SK-N-SH (cell line): ENCODE measurements at regions not wholly inside any gene's neighbourhood (a gene's known extent, or its start where the extent isn't known, plus 50 kb on each side); places are given as distances from the start of the nearest gene placed in this dataset.

Experiments
- CTCF ChIA-PET: fragments of 300-600, 350-600 bp; formaldehyde crosslinking; extraction: SDS; loops from one replicate; lab custom pipeline; 2021; lab: Yijun Ruan, JAX
- POLR2A ChIA-PET: fragments of 350-600 bp; sonication (Branson Sonifier 250); formaldehyde crosslinking; extraction: SDS; loops from one replicate; lab custom pipeline; 2020; ENCODE audit warnings: antibody characterized with exemption, inconsistent platforms; lab: Yijun Ruan, JAX
- DNase-seq: peaks from one replicate; pipeline ENCODE4 v3.0.0; 2012
- H2AFZ ChIP-seq: fragments of 200-600 bp; sonication (generic); 2 replicates; pipeline ENCODE4 v1.8.1; 2016; ENCODE audit warnings: antibody characterized with exemption, mild to moderate bottlenecking, low read depth
- H3F3A ChIP-seq: fragments of 200-600 bp; sonication (generic); replicated peaks from 2 replicates; pipeline ENCODE3; 2016; ENCODE audit warnings: antibody characterized with exemption, mild to moderate bottlenecking; ENCODE audit not compliant: insufficient read depth
- H3K27ac ChIP-seq, 2 experiments: fragments of 200-500 bp in 1 of 2; fragments of 200-600 bp in 1 of 2; sonication (Bioruptor generic) in 1 of 2; sonication (generic), shearing (Covaris generic) in 1 of 2; 2 replicates each; pipeline versions ENCODE4 v1.5.1 to v1.6.1; 2014 to 2016; ENCODE audit warnings: low read depth in 2 of 2, inconsistent platforms in 1 of 2, low read length in 1 of 2, mild to moderate bottlenecking in 1 of 2, mixed read lengths in 1 of 2
- H3K27me3 ChIP-seq: fragments of 200-600 bp; sonication (generic), shearing (Covaris generic); 2 replicates; pipeline ENCODE4 v1.6.1; 2016; ENCODE audit warnings: mixed run types; ENCODE audit not compliant: insufficient read depth
- H3K36me3 ChIP-seq, 2 experiments: fragments of 200-500 bp in 1 of 2; fragments of 200-600 bp in 1 of 2; sonication (Bioruptor generic) in 1 of 2; sonication (generic) in 1 of 2; replicated peaks in 1 of 2; 2 replicates each; pipeline versions ENCODE3 to v1.5.1; 2014 to 2016; ENCODE audit warnings: low read length in 1 of 2, mild to moderate bottlenecking in 1 of 2; ENCODE audit not compliant: insufficient read depth in 2 of 2, control insufficient read depth in 1 of 2
- H3K4me1 ChIP-seq, 2 experiments: fragments of 200-500 bp in 1 of 2; fragments of 200-600 bp in 1 of 2; sonication (Bioruptor generic) in 1 of 2; sonication (generic), shearing (Covaris generic) in 1 of 2; 2 replicates each; pipeline versions ENCODE4 v1.5.1 to v1.6.1; 2014 to 2016; ENCODE audit warnings: low read depth in 1 of 2, low read length in 1 of 2, mixed run types in 1 of 2; ENCODE audit not compliant: insufficient read depth in 2 of 2, control insufficient read depth in 1 of 2
- H3K4me2 ChIP-seq: fragments of 200-600 bp; sonication (generic), shearing (Covaris generic); 2 replicates; pipeline ENCODE4 v1.6.1; 2017; ENCODE audit warnings: mixed run types
- H3K4me3 ChIP-seq, 2 experiments: fragments of 200-500 bp in 1 of 2; fragments of 200-600 bp in 1 of 2; sonication (Bioruptor generic) in 1 of 2; sonication (generic), shearing (Covaris generic) in 1 of 2; 2 replicates each; pipeline versions ENCODE4 v1.5.1 to v1.8.1; 2014 to 2016; ENCODE audit warnings: low read depth in 2 of 2, inconsistent platforms in 1 of 2, low read length in 1 of 2, mild to moderate bottlenecking in 1 of 2, mixed read lengths in 1 of 2, moderate library complexity in 1 of 2
- H3K79me2 ChIP-seq: fragments of 200-600 bp; sonication (generic); 2 replicates; pipeline ENCODE4 v1.8.1; 2017; ENCODE audit warnings: mild to moderate bottlenecking; ENCODE audit not compliant: insufficient read depth
- H3K9ac ChIP-seq: fragments of 200-600 bp; sonication (generic); 2 replicates; pipeline ENCODE4 v1.6.1; 2017; ENCODE audit warnings: mixed run types
- H3K9me2 ChIP-seq: fragments of 200-600 bp; sonication (generic); 2 replicates; pipeline ENCODE4 v1.6.1; 2017; ENCODE audit warnings: mixed run types
- H3K9me3 ChIP-seq: fragments of 200-600 bp; sonication (generic); 2 replicates; pipeline ENCODE4 v1.6.1; 2017; ENCODE audit warnings: mixed run types, mild to moderate bottlenecking, moderate library complexity
- H4K20me1 ChIP-seq: fragments of 200-600 bp; sonication (generic); 2 replicates; pipeline ENCODE4 v1.6.1; 2017; ENCODE audit warnings: mild to moderate bottlenecking, mixed run types; ENCODE audit not compliant: insufficient read depth
- CHD2 ChIP-seq: fragments of 150-350 bp; IDR thresholded peaks from 2 replicates; pipeline ENCODE4 v1.6.1; 2018; ENCODE audit warnings: low read length; ENCODE audit not compliant: partially characterized antibody
- CTCF ChIP-seq: fragments of 200-600 bp; sonication (generic); IDR thresholded peaks from 2 replicates; pipeline ENCODE4 v1.6.1; 2017; ENCODE audit warnings: antibody characterized with exemption, mild to moderate bottlenecking, moderate library complexity
- ELF1 ChIP-seq: IDR thresholded peaks from 2 replicates; pipeline ENCODE4 v1.4.0; 2012
- EP300 ChIP-seq, 2 experiments: IDR thresholded peaks; 2 replicates each; pipeline versions ENCODE4 v1.4.0 to v1.6.1; 2012; ENCODE audit warnings: borderline replicate concordance in 1 of 2, low read depth in 1 of 2, low read length in 1 of 2
- EZH2phosphoT487 ChIP-seq: fragments of 200-600 bp; sonication (generic); IDR thresholded peaks from 2 replicates; pipeline ENCODE4 v1.6.1; 2017; ENCODE audit warnings: low read depth, mixed run types, mild to moderate bottlenecking, antibody characterized with exemption, moderate library complexity, borderline replicate concordance
- FOXJ3 ChIP-seq: sonication (generic); formaldehyde crosslinking; IDR thresholded peaks from 2 replicates; pipeline ENCODE4 v1.5.1; 2020; ENCODE audit warnings: mild to moderate bottlenecking, missing genetic modification reagents
- GABPA ChIP-seq: IDR thresholded peaks from 2 replicates; pipeline ENCODE4 v1.4.0; 2012; ENCODE audit warnings: low read depth, mild to moderate bottlenecking
- GATA2 ChIP-seq: sonication (generic); formaldehyde crosslinking; IDR thresholded peaks from 2 replicates; pipeline ENCODE4 v1.5.0; 2020; ENCODE audit warnings: mild to moderate bottlenecking, missing genetic modification reagents
- IRF3 ChIP-seq: fragments of 150-350 bp; IDR thresholded peaks from 2 replicates; pipeline ENCODE4 v1.6.1; 2016; ENCODE audit warnings: mild to moderate bottlenecking, low read depth, low read length
- JUND ChIP-seq: IDR thresholded peaks from 2 replicates; pipeline ENCODE4 v1.4.0; 2012
- NFIC ChIP-seq: IDR thresholded peaks from 2 replicates; pipeline ENCODE4 v1.4.0; 2012; ENCODE audit warnings: borderline replicate concordance
- NRF1 ChIP-seq: IDR thresholded peaks from 2 replicates; pipeline ENCODE4 v1.6.1; 2012; ENCODE audit warnings: low read depth, mild to moderate bottlenecking, low read length
- PBX3 ChIP-seq: IDR thresholded peaks from 2 replicates; pipeline ENCODE4; 2012
- RAD21 ChIP-seq: IDR thresholded peaks from 2 replicates; pipeline ENCODE4 v1.6.1; 2012; ENCODE audit warnings: mild to moderate bottlenecking, low read length
- RCOR1 ChIP-seq: fragments of 150-350 bp; IDR thresholded peaks from 2 replicates; pipeline ENCODE4 v1.6.1; 2017; ENCODE audit warnings: antibody characterized with exemption, low read length
- RXRA ChIP-seq: IDR thresholded peaks from 2 replicates; pipeline ENCODE4 v1.4.0; 2012; ENCODE audit warnings: low read depth, mild to moderate bottlenecking, borderline replicate concordance
- SIN3A ChIP-seq: IDR thresholded peaks from 2 replicates; pipeline ENCODE4 v1.6.1; 2012; ENCODE audit warnings: low read depth, mild to moderate bottlenecking, low read length, moderate library complexity, borderline replicate concordance
- TAF1 ChIP-seq: IDR thresholded peaks from 2 replicates; pipeline ENCODE4 v1.6.1; 2012; ENCODE audit warnings: low read depth, mild to moderate bottlenecking, low read length, moderate library complexity, borderline replicate concordance
- USF1 ChIP-seq: IDR thresholded peaks from 2 replicates; pipeline ENCODE4 v1.4.0; 2012; ENCODE audit warnings: low read depth, borderline replicate concordance
- YY1 ChIP-seq: IDR thresholded peaks from 2 replicates; pipeline ENCODE4 v1.4.0; 2012; ENCODE audit warnings: low read depth, mild to moderate bottlenecking
- WGBS: methylation state at CpG from one replicate; pipeline ENCODE4 v1.1.6; 2017; ENCODE audit warnings: low lambda C conversion rate; 5-methylcytosine and 5-hydroxymethylcytosine counted together
- TF ChIP-seq, protein P1 (sequence below): IDR thresholded peaks from 2 replicates; pipeline ENCODE4 v1.6.1; 2012; ENCODE audit warnings: mild to moderate bottlenecking, low read depth, low read length, moderate library complexity

- no peaks in the 10 kb centered on the region for H4K20me1 ChIP-seq
- H2AFZ ChIP-seq = no peak overlapping the region
- H3K27me3 ChIP-seq = no peaks in the 10 kb centered on the region
- no peaks in the 10 kb centered on the region; a peak in 1 of 4 replicates for H3K4me1 ChIP-seq
- H3K79me2 ChIP-seq = no peaks in the 10 kb centered on the region
- no peaks in the 10 kb centered on the region for H3K9me2 ChIP-seq
- TF ChIP-seq GABPA = no peak
- no peak for TF ChIP-seq TAF1
- TF ChIP-seq, all 33 proteins: peak for 0
- Histone ChIP-seq H3K9me3 (no peaks in the 10 kb centered on the region), H3K4me3 (no peak overlapping the region), H3K36me3 (no peaks in the 10 kb centered on the region), H3F3A (no peaks in the 10 kb centered on the region), H3K4me2 (no peak overlapping the region), H3K27ac (no peak overlapping the region), H3K9ac (no peak overlapping the region)
- 58% methylated on average over 9 of the region's 11 CpGs for WGBS
- ChIA-PET POLR2A (no interaction called here), CTCF (no interaction called here)
- DNase-seq = no peak
These were observed 97.7 kb upstream of the PPP1R26 start for GRCh38 chr9:135381762-135382310.

GRCh38 chr9:135384226-135384625 is 95.4 kb upstream of the PPP1R26 start:
- no peak overlapping the region for H3K9ac ChIP-seq
- no peak overlapping the region for H3K4me2 ChIP-seq
- CTCF ChIA-PET = no interaction called here
- no peak overlapping the region for H3K27ac ChIP-seq
- no peaks in the 10 kb centered on the region for H3K79me2 ChIP-seq
- H3K9me2 ChIP-seq = no peaks in the 10 kb centered on the region
- WGBS = 0% methylated on average over 2 of the region's 13 CpGs
- POLR2A ChIA-PET = no interaction called here
- H3F3A ChIP-seq = no peaks in the 10 kb centered on the region
- TF ChIP-seq NFIC (no peak), CHD2 (no peak), USF1 (no peak), JUND (no peak), RAD21 (no peak), CTCF (no peak), FOXJ3 (CRISPR knock-in tag) (no peak), IRF3 (no peak), EP300 (IDR thresholded peaks at IDR 0.05; ENCODE audit: borderline replicate concordance in 1 of 2, low read depth in 1 of 2, low read length in 1 of 2) (no peak), SIN3A (no peak), YY1 (no peak), NRF1 (no peak), RCOR1 (no peak), ELF1 (no peak), EZH2phosphoT487 (no peak), GATA2 (CRISPR knock-in tag) (no peak), RXRA (no peak), PBX3 (no peak)
- TF ChIP-seq, protein P1, sequence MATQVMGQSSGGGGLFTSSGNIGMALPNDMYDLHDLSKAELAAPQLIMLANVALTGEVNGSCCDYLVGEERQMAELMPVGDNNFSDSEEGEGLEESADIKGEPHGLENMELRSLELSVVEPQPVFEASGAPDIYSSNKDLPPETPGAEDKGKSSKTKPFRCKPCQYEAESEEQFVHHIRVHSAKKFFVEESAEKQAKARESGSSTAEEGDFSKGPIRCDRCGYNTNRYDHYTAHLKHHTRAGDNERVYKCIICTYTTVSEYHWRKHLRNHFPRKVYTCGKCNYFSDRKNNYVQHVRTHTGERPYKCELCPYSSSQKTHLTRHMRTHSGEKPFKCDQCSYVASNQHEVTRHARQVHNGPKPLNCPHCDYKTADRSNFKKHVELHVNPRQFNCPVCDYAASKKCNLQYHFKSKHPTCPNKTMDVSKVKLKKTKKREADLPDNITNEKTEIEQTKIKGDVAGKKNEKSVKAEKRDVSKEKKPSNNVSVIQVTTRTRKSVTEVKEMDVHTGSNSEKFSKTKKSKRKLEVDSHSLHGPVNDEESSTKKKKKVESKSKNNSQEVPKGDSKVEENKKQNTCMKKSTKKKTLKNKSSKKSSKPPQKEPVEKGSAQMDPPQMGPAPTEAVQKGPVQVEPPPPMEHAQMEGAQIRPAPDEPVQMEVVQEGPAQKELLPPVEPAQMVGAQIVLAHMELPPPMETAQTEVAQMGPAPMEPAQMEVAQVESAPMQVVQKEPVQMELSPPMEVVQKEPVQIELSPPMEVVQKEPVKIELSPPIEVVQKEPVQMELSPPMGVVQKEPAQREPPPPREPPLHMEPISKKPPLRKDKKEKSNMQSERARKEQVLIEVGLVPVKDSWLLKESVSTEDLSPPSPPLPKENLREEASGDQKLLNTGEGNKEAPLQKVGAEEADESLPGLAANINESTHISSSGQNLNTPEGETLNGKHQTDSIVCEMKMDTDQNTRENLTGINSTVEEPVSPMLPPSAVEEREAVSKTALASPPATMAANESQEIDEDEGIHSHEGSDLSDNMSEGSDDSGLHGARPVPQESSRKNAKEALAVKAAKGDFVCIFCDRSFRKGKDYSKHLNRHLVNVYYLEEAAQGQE = no peak
- H3K4me1 ChIP-seq = no peaks in the 10 kb centered on the region
- no peak overlapping the region for H3K4me3 ChIP-seq
- no peaks in the 10 kb centered on the region for H3K9me3 ChIP-seq
- no peaks in the 10 kb centered on the region for H3K36me3 ChIP-seq
- DNase-seq = no peak
- H4K20me1 ChIP-seq = no peaks in the 10 kb centered on the region
- H2AFZ ChIP-seq = no peak overlapping the region
- no peaks in the 10 kb centered on the region for H3K27me3 ChIP-seq
